H1 (cell line): ENCODE measurements at regions not wholly inside any gene's neighbourhood (a gene's known extent, or its start where the extent isn't known, plus 50 kb on each side); places are given as distances from the start of the nearest gene placed in this dataset.

Experiments
- CTCF ChIA-PET: fragments of 300-600 bp; sonication (Branson Sonifier 250); formaldehyde crosslinking; loops from one replicate; lab custom pipeline; 2021; ENCODE audit not compliant: partially characterized antibody; lab: Charles Lee
- POLR2A ChIA-PET: fragments of 300-600 bp; sonication (Branson Sonifier 250); formaldehyde crosslinking; loops from one replicate; lab custom pipeline; 2021; ENCODE audit warnings: inconsistent platforms; ENCODE audit not compliant: partially characterized antibody; lab: Charles Lee
- DNase-seq, 2 experiments: peaks; one replicate each; pipeline versions ENCODE4 v3.0.0 to v3.0.0-alpha.2; 2010 to 2022; ENCODE audit warnings: low spot score in 2 of 2, low read depth in 1 of 2, mixed read lengths in 1 of 2
- FAIRE-seq: peaks from 2 replicates; lab custom pipeline; 2011; peaks lifted over from hg19 to GRCh38; lab: Jason Lieb, UNC
- H2AFZ ChIP-seq: 2 replicates; pipeline ENCODE4 v1.8.1; 2012; ENCODE audit warnings: low read length, inconsistent platforms
- H2AK5ac ChIP-seq: 2 replicates; pipeline ENCODE4 v1.6.1; 2013; ENCODE audit warnings: low read depth, low read length
- H2BK120ac ChIP-seq: replicated peaks from 2 replicates; pipeline ENCODE3; 2013; ENCODE audit warnings: low read depth, low read length, inconsistent platforms
- H2BK12ac ChIP-seq: 2 replicates; pipeline ENCODE4 v1.6.1; 2013; ENCODE audit warnings: low read depth, low read length
- H2BK15ac ChIP-seq: 2 replicates; pipeline ENCODE4 v1.6.1; 2013; ENCODE audit warnings: low read length
- H2BK20ac ChIP-seq: 2 replicates; pipeline ENCODE4 v1.6.1; 2013; ENCODE audit warnings: low read length
- H2BK5ac ChIP-seq: 2 replicates; pipeline ENCODE4 v1.6.1; 2013; ENCODE audit warnings: low read depth, low read length
- H3K14ac ChIP-seq: 2 replicates; pipeline ENCODE4 v1.6.1; 2013; ENCODE audit warnings: inconsistent platforms; ENCODE audit not compliant: insufficient read length
- H3K18ac ChIP-seq: 2 replicates; pipeline ENCODE4 v1.6.1; 2013; ENCODE audit warnings: low read length; ENCODE audit errors: extremely low read depth
- H3K23ac ChIP-seq: 2 replicates; pipeline ENCODE4 v1.6.1; 2013; ENCODE audit warnings: inconsistent platforms; ENCODE audit not compliant: insufficient read length
- H3K23me2 ChIP-seq: 2 replicates; pipeline ENCODE4 v1.6.1; 2013; ENCODE audit warnings: low read depth, low read length
- H3K27ac ChIP-seq: 2 replicates; pipeline ENCODE4 v1.6.1; 2011; ENCODE audit warnings: low read depth, low read length, inconsistent platforms
- H3K27me3 ChIP-seq, 4 experiments: replicated peaks in 1 of 4; 1 replicate in 1 of 4; 2 replicates in 3 of 4; pipeline versions ENCODE4 v1.6.1 to v1.8.1; 2011 to 2013; ENCODE audit warnings: low read length in 3 of 4, mild to moderate bottlenecking in 3 of 4, inconsistent platforms in 2 of 4, mixed read lengths in 2 of 4, moderate library complexity in 1 of 4; ENCODE audit not compliant: control insufficient read depth in 3 of 4, insufficient read depth in 3 of 4; ENCODE audit errors: extremely low read depth in 1 of 4
- H3K36me3 ChIP-seq, 4 experiments: 2 replicates each; pipeline versions ENCODE4 v1.6.1 to v1.8.1; 2011 to 2013; ENCODE audit warnings: mild to moderate bottlenecking in 4 of 4, low read length in 3 of 4, moderate library complexity in 2 of 4, control low read depth in 1 of 4, inconsistent platforms in 1 of 4; ENCODE audit not compliant: insufficient read depth in 4 of 4, control insufficient read depth in 2 of 4
- H3K4ac ChIP-seq: replicated peaks from 2 replicates; pipeline ENCODE3; 2013; ENCODE audit warnings: low read length, low read depth, mixed read lengths, inconsistent platforms; ENCODE audit not compliant: insufficient read length
- H3K4me1 ChIP-seq, 4 experiments: replicated peaks in 1 of 4; 1 replicate in 1 of 4; 2 replicates in 3 of 4; pipeline versions ENCODE4 v1.6.1 to v1.8.1; 2011 to 2013; ENCODE audit warnings: low read length in 3 of 4, inconsistent platforms in 2 of 4, mixed read lengths in 1 of 4; ENCODE audit not compliant: insufficient read depth in 4 of 4, control insufficient read depth in 3 of 4
- H3K4me2 ChIP-seq, 2 experiments: 2 replicates each; pipeline versions ENCODE4 v1.6.1 to v1.8.1; 2011 to 2013; ENCODE audit warnings: low read depth in 2 of 2, low read length in 2 of 2, control low read depth in 1 of 2, inconsistent platforms in 1 of 2, mild to moderate bottlenecking in 1 of 2; ENCODE audit not compliant: insufficient read depth in 1 of 2
- H3K4me3 ChIP-seq, 4 experiments: fragments of 200-600, 300-600 bp in 1 of 4; sonication (generic), shearing (Covaris generic), sonication (Bioruptor Twin) in 1 of 4; 2 replicates each; pipeline versions ENCODE4 v1.5.1 to v1.8.1; 2011 to 2016; ENCODE audit warnings: low read length in 4 of 4, low read depth in 3 of 4, control low read depth in 2 of 4, inconsistent platforms in 2 of 4, mild to moderate bottlenecking in 2 of 4, mixed read lengths in 1 of 4, moderate library complexity in 1 of 4; ENCODE audit not compliant: insufficient read depth in 2 of 4; ENCODE audit errors: extremely low read depth in 1 of 4
- H3K56ac ChIP-seq: replicated peaks from 2 replicates; pipeline ENCODE3; 2013; ENCODE audit warnings: low read depth, mild to moderate bottlenecking, mixed read lengths, low read length, inconsistent platforms; ENCODE audit not compliant: insufficient read length
- H3K79me1 ChIP-seq: 2 replicates; pipeline ENCODE4 v1.6.1; 2013; ENCODE audit warnings: low read depth, low read length, control low read depth
- H3K79me2 ChIP-seq, 2 experiments: 2 replicates each; pipeline versions ENCODE4 v1.6.1 to v1.8.1; 2012 to 2013; ENCODE audit warnings: low read length in 2 of 2, mild to moderate bottlenecking in 2 of 2, inconsistent platforms in 1 of 2; ENCODE audit not compliant: insufficient read depth in 2 of 2, control insufficient read depth in 1 of 2
- H3K9ac ChIP-seq, 4 experiments: replicated peaks in 1 of 4; 1 replicate in 1 of 4; 2 replicates in 3 of 4; pipeline versions ENCODE4 v1.6.1 to v1.8.1; 2011 to 2013; ENCODE audit warnings: low read depth in 3 of 4, low read length in 3 of 4, control low read depth in 2 of 4, mild to moderate bottlenecking in 2 of 4, moderate library complexity in 2 of 4, inconsistent platforms in 1 of 4; ENCODE audit errors: extremely low read depth in 1 of 4
- H3K9me3 ChIP-seq, 2 experiments: 2 replicates each; pipeline versions ENCODE4 v1.6.1 to v1.8.1; 2012 to 2013; ENCODE audit warnings: mild to moderate bottlenecking in 2 of 2, moderate library complexity in 2 of 2, control low read depth in 1 of 2, inconsistent platforms in 1 of 2, low read depth in 1 of 2, low read length in 1 of 2, mixed read lengths in 1 of 2; ENCODE audit not compliant: insufficient read depth in 2 of 2
- H4K20me1 ChIP-seq, 2 experiments: replicated peaks in 1 of 2; 2 replicates each; pipeline versions ENCODE3 to v1.8.1; 2011 to 2013; ENCODE audit warnings: inconsistent platforms in 2 of 2, low read length in 2 of 2, mild to moderate bottlenecking in 1 of 2; ENCODE audit not compliant: insufficient read depth in 2 of 2, control insufficient read depth in 1 of 2
- H4K5ac ChIP-seq: 2 replicates; pipeline ENCODE4 v1.6.1; 2013; ENCODE audit warnings: low read length, low read depth, mixed read lengths, inconsistent platforms; ENCODE audit not compliant: insufficient read length
- H4K8ac ChIP-seq: 2 replicates; pipeline ENCODE4 v1.8.0; 2013; ENCODE audit warnings: mild to moderate bottlenecking, moderate library complexity, low read length, inconsistent platforms; ENCODE audit not compliant: insufficient read depth; ENCODE audit errors: extremely low read depth
- H4K91ac ChIP-seq: replicated peaks from 2 replicates; pipeline ENCODE3; 2013; ENCODE audit warnings: low read length, mixed read lengths, inconsistent platforms; ENCODE audit not compliant: insufficient read length
- ATF3 ChIP-seq: IDR thresholded peaks from 2 replicates; pipeline ENCODE4 v1.6.1; 2011; ENCODE audit warnings: low read depth, mild to moderate bottlenecking, low read length; ENCODE audit not compliant: insufficient read depth
- CREB1 ChIP-seq: IDR thresholded peaks from 2 replicates; pipeline ENCODE4 v1.6.1; 2012; ENCODE audit warnings: inconsistent platforms
- MAFK ChIP-seq: IDR thresholded peaks from 2 replicates; pipeline ENCODE4 v1.6.1; 2012; ENCODE audit warnings: low read depth, mild to moderate bottlenecking, improper control_type of control experiment, low read length
- SUZ12 ChIP-seq: fragments of 200-600 bp; sonication (generic); IDR thresholded peaks from 2 replicates; pipeline ENCODE4 v1.6.1; 2012; ENCODE audit warnings: mild to moderate bottlenecking, inconsistent platforms, low read length, moderate library complexity, mixed read lengths
- WGBS, 2 experiments: shearing (Covaris generic) in 1 of 2; methylation state at CpG; one replicate each; pipeline versions ENCODE4 v1.1.6 to v1.1.7; 2013 to 2015; ENCODE audit warnings: low lambda C conversion rate in 2 of 2, mixed read lengths in 2 of 2, inconsistent platforms in 1 of 2, low coverage in 1 of 2, missing lambda C conversion rate in 1 of 2; ENCODE audit not compliant: insufficient replicate concordance in 2 of 2, insufficient coverage in 1 of 2, insufficient read length in 1 of 2; ENCODE audit errors: extremely low coverage in 1 of 2, missing lambda C conversion rate in 1 of 2; 5-methylcytosine and 5-hydroxymethylcytosine counted together

GRCh38 chr6:128659276-128659675 lies 138.9 kb upstream of the PTPRK start:
- H3K4ac ChIP-seq = no peak overlapping the region
- no peak overlapping the region for H3K23ac ChIP-seq
- H3K18ac ChIP-seq = no peak overlapping the region
- no peaks in the 10 kb centered on the region for H3K79me1 ChIP-seq
- H3K4me2 ChIP-seq = no peak overlapping the region
- no peaks in the 10 kb centered on the region for H4K20me1 ChIP-seq
- no peak overlapping the region for H2BK5ac ChIP-seq
- H2BK15ac ChIP-seq = no peak overlapping the region
- no peak overlapping the region for H2BK20ac ChIP-seq
- no peak overlapping the region for H4K91ac ChIP-seq
- H3K9me3 ChIP-seq = no peaks in the 10 kb centered on the region
- no peaks in the 10 kb centered on the region for H3K36me3 ChIP-seq
- no peaks in the 10 kb centered on the region for H3K23me2 ChIP-seq
- H2BK12ac ChIP-seq = no peak overlapping the region
- H3K9ac ChIP-seq = no peak overlapping the region
- no peak overlapping the region for H3K56ac ChIP-seq
- CTCF ChIA-PET = interaction anchor here (0.7 to 1.5 kb wide), 2 partner anchors 10 to 1472 kb away, joined by 3 read pairs; no protein-coding TSS in a partner anchor
- H2BK120ac ChIP-seq = no peak overlapping the region
- H4K8ac ChIP-seq = no peak overlapping the region
- H3K79me2 ChIP-seq = no peaks in the 10 kb centered on the region
- H3K27ac ChIP-seq = no peak overlapping the region
- no peak overlapping the region for H3K4me3 ChIP-seq
- no peak for DNase-seq
- H3K4me1 ChIP-seq = no peaks in the 10 kb centered on the region
- no peak for TF ChIP-seq MAFK
- TF ChIP-seq CREB1 = no peak
- TF ChIP-seq SUZ12 = no peak
- TF ChIP-seq ATF3 = no peak
- H3K27me3 ChIP-seq = no peaks in the 10 kb centered on the region
- POLR2A ChIA-PET = no interaction called here
- H4K5ac ChIP-seq = no peak overlapping the region
- no peak overlapping the region for H2AFZ ChIP-seq
- WGBS, 2 experiments = 75% methylated on average over 1 of the region's 1 CpG; no CpG with 5 or more reads in 1 of the 2 experiments
- no peak overlapping the region for H2AK5ac ChIP-seq
- FAIRE-seq = no peak
- no peak overlapping the region for H3K14ac ChIP-seq
